GM12878 (cell line): ENCODE measurements at regions not wholly inside any gene's neighbourhood (a gene's known extent, or its start where the extent isn't known, plus 50 kb on each side); places are given as distances from the start of the nearest gene placed in this dataset.

Experiments used
- ATAC-seq: fragments of 200-7000 bp; cut with Tn5 transposase; 3 replicates; pipeline ENCODE4 v1.9.1; 2020; ENCODE audit warnings: mild to moderate bottlenecking, moderate library complexity
- BruUV-seq: library from RNA; stranded (reverse); fragments of 400-500 nt; replicated peaks from 2 replicates; lab custom pipeline; 2021; lab: Mats Ljungman, UMichigan
- CTCF ChIA-PET: fragments of 300-600 bp; sonication (Branson Sonifier 250); formaldehyde crosslinking; extraction: SDS; loops from one replicate; lab custom pipeline; 2021; ENCODE audit warnings: inconsistent platforms; lab: Yijun Ruan, JAX
- POLR2A ChIA-PET: fragments of 350-600 bp; formaldehyde crosslinking; extraction: SDS; loops from one replicate; lab custom pipeline; 2021; ENCODE audit warnings: inconsistent platforms; lab: Charles Lee
- RAD21 ChIA-PET: fragments of 300-600 bp; sonication (Branson Sonifier 250); formaldehyde crosslinking; loops from one replicate; lab custom pipeline; 2023; ENCODE audit warnings: antibody characterized with exemption; ENCODE audit not compliant: unreplicated experiment; lab: Charles Lee
- SMC1A ChIA-PET: fragments of 300-600 bp; sonication (Branson Sonifier 250); formaldehyde crosslinking; loops from one replicate; lab custom pipeline; 2023; ENCODE audit not compliant: unreplicated experiment, uncharacterized antibody; lab: Charles Lee
- DNase-seq: peaks from one replicate; pipeline ENCODE4 v3.0.0-alpha.2; 2011; ENCODE audit warnings: low read depth, low spot score
- FAIRE-seq: peaks from 3 replicates; lab custom pipeline; 2011; peaks lifted over from hg19 to GRCh38; lab: Jason Lieb, UNC
- H2AFZ ChIP-seq: 2 replicates; pipeline ENCODE4 v1.6.0; 2011; ENCODE audit warnings: low read depth, low read length, control low read depth; ENCODE audit not compliant: control insufficient read depth
- H3K27ac ChIP-seq: 2 replicates; pipeline ENCODE4 v1.5.1; 2011; ENCODE audit warnings: control low read depth; ENCODE audit not compliant: control insufficient read depth, insufficient read depth
- H3K27me3 ChIP-seq, 2 experiments: replicated peaks in 1 of 2; 2 replicates each; pipeline versions ENCODE4 v1.6.0 to v1.6.1; 2011; ENCODE audit warnings: low read length in 1 of 2; ENCODE audit not compliant: control insufficient read depth in 2 of 2, insufficient read depth in 2 of 2
- H3K36me3 ChIP-seq, 2 experiments: 2 replicates each; pipeline ENCODE4 v1.5.1; 2011; ENCODE audit warnings: low read length in 1 of 2; ENCODE audit not compliant: control insufficient read depth in 2 of 2, insufficient read depth in 2 of 2
- H3K4me1 ChIP-seq: 2 replicates; pipeline ENCODE4 v1.6.1; 2011; ENCODE audit warnings: mild to moderate bottlenecking, low read length, moderate library complexity, mixed read lengths; ENCODE audit not compliant: control insufficient read depth, insufficient read depth
- H3K4me2 ChIP-seq: 2 replicates; pipeline ENCODE4 v1.6.0; 2011; ENCODE audit warnings: control low read depth; ENCODE audit not compliant: control insufficient read depth, insufficient read depth
- H3K4me3 ChIP-seq: fragments of 200-600 bp; sonication (generic); 2 replicates; pipeline ENCODE4 v1.5.1; 2016
- H3K79me2 ChIP-seq: 2 replicates; pipeline ENCODE4 v1.6.0; 2011; ENCODE audit warnings: low read length; ENCODE audit not compliant: control insufficient read depth, insufficient read depth
- H3K9ac ChIP-seq: 2 replicates; pipeline ENCODE4 v1.8.0; 2011; ENCODE audit warnings: low read length, control low read depth, mixed read lengths; ENCODE audit not compliant: control insufficient read depth, insufficient read depth
- H3K9me3 ChIP-seq: replicated peaks from 3 replicates; pipeline ENCODE4 v1.5.1; 2011; ENCODE audit warnings: mild to moderate bottlenecking, low read length; ENCODE audit not compliant: control insufficient read depth, insufficient read depth
- H4K20me1 ChIP-seq: 2 replicates; pipeline ENCODE4 v1.6.0; 2011; ENCODE audit not compliant: control insufficient read depth, insufficient read depth
- GATAD2B ChIP-seq: fragments of 450-650 bp; conservative IDR thresholded peaks from 2 replicates; pipeline ENCODE4 v1.6.1; 2017; ENCODE audit warnings: low read depth, mild to moderate bottlenecking, moderate library complexity
- MXI1 ChIP-seq: fragments of 150-350 bp; IDR thresholded peaks from 2 replicates; pipeline ENCODE4 v1.6.1; 2011; ENCODE audit warnings: low read depth, mild to moderate bottlenecking, inconsistent platforms, low read length, improper control_type of control experiment
- NFXL1 ChIP-seq: fragments of 450-650 bp; IDR thresholded peaks from 2 replicates; pipeline ENCODE4 v1.6.1; 2017; ENCODE audit warnings: antibody characterized with exemption, mild to moderate bottlenecking, borderline replicate concordance
- PBX3 ChIP-seq: IDR thresholded peaks from 2 replicates; pipeline ENCODE4 v1.6.1; 2011; ENCODE audit warnings: mild to moderate bottlenecking, low read depth, low read length, moderate library complexity; ENCODE audit not compliant: insufficient replicate concordance
- SMARCA5 ChIP-seq: fragments of 450-650 bp; IDR thresholded peaks from 2 replicates; pipeline ENCODE4 v1.6.1; 2017; ENCODE audit warnings: mild to moderate bottlenecking
- YY1 ChIP-seq: IDR thresholded peaks from 2 replicates; pipeline ENCODE4 v1.6.1; 2011; ENCODE audit warnings: low read depth, mild to moderate bottlenecking, low read length
- ZNF274 ChIP-seq: IDR thresholded peaks from one replicate; pipeline ENCODE4 v1.8.0; 2011; ENCODE audit not compliant: insufficient read length, insufficient read depth
- ZZZ3 ChIP-seq: IDR thresholded peaks from 2 replicates; pipeline ENCODE4 v1.6.1; 2011; ENCODE audit warnings: low read depth; ENCODE audit not compliant: control insufficient read depth, insufficient read length
- WGBS: methylation state at CpG from one replicate; pipeline ENCODE4 v1.1.6; 2016; ENCODE audit warnings: low lambda C conversion rate; ENCODE audit not compliant: insufficient replicate concordance, insufficient coverage; ENCODE audit errors: missing lambda C conversion rate; 5-methylcytosine and 5-hydroxymethylcytosine counted together
- in situ Hi-C: fragments of 300-500 bp; cut with MboI; formaldehyde crosslinking; loops from 9 replicates; pipeline ENCODE4 v1.14.3; 2018; ENCODE audit warnings: mixed read lengths
- intact Hi-C: fragments of 100-400 bp; cut with micrococcal nuclease; formaldehyde crosslinking; loops from one replicate; pipeline ENCODE4 v1.14.2; 2022; ENCODE audit not compliant: unreplicated experiment
- TF ChIP-seq, protein P1 (sequence below): fragments of 450-650 bp; IDR thresholded peaks from 2 replicates; pipeline ENCODE4 v1.6.1; 2017; ENCODE audit warnings: borderline replicate concordance
- TF ChIP-seq, protein P2 (sequence below): IDR thresholded peaks from 2 replicates; pipeline ENCODE4 v1.6.1; 2012; ENCODE audit warnings: low read depth, low read length, improper control_type of control experiment

GRCh38 chr17:36876966-36877365 lies 60.3 kb upstream of the LHX1 start (continued):
- no peak for TF ChIP-seq PBX3
- no peak for TF ChIP-seq YY1
- no peak for TF ChIP-seq ZNF274
- no peak for TF ChIP-seq ZZZ3
- TF ChIP-seq, protein P1, sequence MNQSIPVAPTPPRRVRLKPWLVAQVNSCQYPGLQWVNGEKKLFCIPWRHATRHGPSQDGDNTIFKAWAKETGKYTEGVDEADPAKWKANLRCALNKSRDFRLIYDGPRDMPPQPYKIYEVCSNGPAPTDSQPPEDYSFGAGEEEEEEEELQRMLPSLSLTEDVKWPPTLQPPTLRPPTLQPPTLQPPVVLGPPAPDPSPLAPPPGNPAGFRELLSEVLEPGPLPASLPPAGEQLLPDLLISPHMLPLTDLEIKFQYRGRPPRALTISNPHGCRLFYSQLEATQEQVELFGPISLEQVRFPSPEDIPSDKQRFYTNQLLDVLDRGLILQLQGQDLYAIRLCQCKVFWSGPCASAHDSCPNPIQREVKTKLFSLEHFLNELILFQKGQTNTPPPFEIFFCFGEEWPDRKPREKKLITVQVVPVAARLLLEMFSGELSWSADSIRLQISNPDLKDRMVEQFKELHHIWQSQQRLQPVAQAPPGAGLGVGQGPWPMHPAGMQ: no peak
- TF ChIP-seq, protein P2, sequence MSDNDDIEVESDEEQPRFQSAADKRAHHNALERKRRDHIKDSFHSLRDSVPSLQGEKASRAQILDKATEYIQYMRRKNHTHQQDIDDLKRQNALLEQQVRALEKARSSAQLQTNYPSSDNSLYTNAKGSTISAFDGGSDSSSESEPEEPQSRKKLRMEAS: no peak
- no peak for TF ChIP-seq NFXL1
- no peak for TF ChIP-seq GATAD2B
- no peak for TF ChIP-seq SMARCA5
- TF ChIP-seq, all 136 proteins: peak for 0

GRCh38 chr17:36877771-36878170 lies 59.5 kb upstream of the LHX1 start:
- WGBS: 27% methylated on average over 4 of the region's 4 CpGs
- ATAC-seq: no peak

More at GRCh38 chr17:36877771-36878170, 59.5 kb upstream of the LHX1 start:
- Histone ChIP-seq H3K36me3 (no peaks in the 10 kb centered on the region), H3K27me3 (peaks cover 0 to 2% of the 10 kb centered on the region in 2 experiments; a peak in 1 of 4 replicates), H3K79me2 (no peaks in the 10 kb centered on the region), H4K20me1 (no peaks in the 10 kb centered on the region), H3K9ac (no peak overlapping the region), H3K4me3 (no peak overlapping the region), H3K4me1 (no peaks in the 10 kb centered on the region), H3K9me3 (no peaks in the 10 kb centered on the region), H3K27ac (no peak overlapping the region)
- SMC1A ChIA-PET: interaction anchor here (0.6 kb wide), 1 partner anchor 26 kb away, joined by 3 read pairs; no protein-coding TSS in a partner anchor
- DNase-seq (no peak), FAIRE-seq (no peak)
- in situ Hi-C loops (no loop called here), intact Hi-C loops (no loop called here)
- CTCF ChIA-PET: no interaction called here
- RAD21 ChIA-PET: no interaction called here
- BruUV-seq: no TSS peak
- POLR2A ChIA-PET: no interaction called here
- no peak for TF ChIP-seq ZNF274
- TF ChIP-seq MXI1: no peak
- TF ChIP-seq, all 136 proteins: peak for 0
- Histone ChIP-seq H2AFZ (no peak overlapping the region), H3K4me2 (no peak overlapping the region)
